ENCODE measurements at regions not wholly inside any gene's neighbourhood (a gene's known extent, or its start where the extent isn't known, plus 50 kb on each side); places are given as distances from the start of the nearest gene placed in this dataset.

- Histone ChIP-seq H3K9me3 (ENCODE audit: control insufficient read depth, insufficient read depth, low read depth, low read length) (no peaks in the 10 kb centered on the region), H3K27me3 (ENCODE audit: control insufficient read depth, insufficient read depth, low read length) (no peaks in the 10 kb centered on the region), H3K79me2 (ENCODE audit: control insufficient read depth, insufficient read depth, low read length) (no peaks in the 10 kb centered on the region), H3K4me3 (replicated peaks in 1 of 4; ENCODE audit: control extremely low read depth in 1 of 4, insufficient read depth in 1 of 4, low read depth in 3 of 4, low read length in 4 of 4) (no peak overlapping the region), H2AFZ (ENCODE audit: low read length) (no peak overlapping the region), H3K36me3 (ENCODE audit: control insufficient read depth, insufficient read depth, low read length) (no peaks in the 10 kb centered on the region), H3K9ac (ENCODE audit: insufficient read depth, low read length) (no peak overlapping the region), H3K4me1 (ENCODE audit: control insufficient read depth, extremely low read depth, insufficient read depth, low read length) (no peaks in the 10 kb centered on the region), H4K20me1 (ENCODE audit: control insufficient read depth, extremely low read depth, insufficient read depth, low read length) (no peaks in the 10 kb centered on the region), H3K27ac (ENCODE audit: insufficient read depth, low read length) (no peak overlapping the region), H3K4me2 (ENCODE audit: extremely low read depth, insufficient read depth, low read length) (no peak overlapping the region)
- no peak for DNase-seq (ENCODE audit: low read depth in 2 of 2)
- no peak for TF ChIP-seq CTCF (conservative IDR thresholded peaks at IDR 0.05 in 1 of 2, IDR thresholded peaks at IDR 0.05 in 1 of 2; ENCODE audit: low read depth in 1 of 2, low read length in 2 of 2)
- TF ChIP-seq EZH2 (IDR thresholded peaks at IDR 0.05; ENCODE audit: low read length, missing control alignments) = no peak
These were observed 53.2 kb upstream of the MACC1 start for GRCh38 chr7:20270371-20270770.

GRCh38 chr7:20270867-20271266, 53.7 kb upstream of the MACC1 start:
- Histone ChIP-seq H3K9me3 (ENCODE audit: control insufficient read depth, insufficient read depth, low read depth, low read length) (no peaks in the 10 kb centered on the region), H3K36me3 (ENCODE audit: control insufficient read depth, insufficient read depth, low read length) (no peaks in the 10 kb centered on the region), H3K27ac (ENCODE audit: insufficient read depth, low read length) (no peak overlapping the region), H3K79me2 (ENCODE audit: control insufficient read depth, insufficient read depth, low read length) (no peaks in the 10 kb centered on the region), H3K27me3 (ENCODE audit: control insufficient read depth, insufficient read depth, low read length) (no peaks in the 10 kb centered on the region), H3K4me2 (ENCODE audit: extremely low read depth, insufficient read depth, low read length) (peak overlapping the region; percentile 18), H3K4me3 (replicated peaks in 1 of 4; ENCODE audit: control extremely low read depth in 1 of 4, insufficient read depth in 1 of 4, low read depth in 3 of 4, low read length in 4 of 4) (no peak overlapping the region), H3K4me1 (ENCODE audit: control insufficient read depth, extremely low read depth, insufficient read depth, low read length) (no peaks in the 10 kb centered on the region), H4K20me1 (ENCODE audit: control insufficient read depth, extremely low read depth, insufficient read depth, low read length) (no peaks in the 10 kb centered on the region), H2AFZ (ENCODE audit: low read length) (no peak overlapping the region), H3K9ac (ENCODE audit: insufficient read depth, low read length) (no peak overlapping the region)
- TF ChIP-seq EZH2 (IDR thresholded peaks at IDR 0.05; ENCODE audit: low read length, missing control alignments) (no peak), CTCF (conservative IDR thresholded peaks at IDR 0.05 in 1 of 2, IDR thresholded peaks at IDR 0.05 in 1 of 2; ENCODE audit: low read depth in 1 of 2, low read length in 2 of 2) (no peak)
- no peak for DNase-seq (ENCODE audit: low read depth in 2 of 2)

GRCh38 chr7:20275637-20276036, 55.1 kb upstream of the ITGB8 start:
- no peak for DNase-seq (ENCODE audit: low read depth in 2 of 2)
- Histone ChIP-seq H3K4me1 (ENCODE audit: control insufficient read depth, extremely low read depth, insufficient read depth, low read length) (no peaks in the 10 kb centered on the region), H4K20me1 (ENCODE audit: control insufficient read depth, extremely low read depth, insufficient read depth, low read length) (no peaks in the 10 kb centered on the region), H3K27ac (ENCODE audit: insufficient read depth, low read length) (no peak overlapping the region), H3K27me3 (ENCODE audit: control insufficient read depth, insufficient read depth, low read length) (no peaks in the 10 kb centered on the region), H2AFZ (ENCODE audit: low read length) (no peak overlapping the region), H3K36me3 (ENCODE audit: control insufficient read depth, insufficient read depth, low read length) (no peaks in the 10 kb centered on the region), H3K9me3 (ENCODE audit: control insufficient read depth, insufficient read depth, low read depth, low read length) (no peaks in the 10 kb centered on the region), H3K79me2 (ENCODE audit: control insufficient read depth, insufficient read depth, low read length) (no peaks in the 10 kb centered on the region), H3K4me3 (replicated peaks in 1 of 4; ENCODE audit: control extremely low read depth in 1 of 4, insufficient read depth in 1 of 4, low read depth in 3 of 4, low read length in 4 of 4) (no peak overlapping the region), H3K9ac (ENCODE audit: insufficient read depth, low read length) (no peak overlapping the region), H3K4me2 (ENCODE audit: extremely low read depth, insufficient read depth, low read length) (no peak overlapping the region)
- TF ChIP-seq EZH2 (IDR thresholded peaks at IDR 0.05; ENCODE audit: low read length, missing control alignments) (no peak), CTCF (conservative IDR thresholded peaks at IDR 0.05 in 1 of 2, IDR thresholded peaks at IDR 0.05 in 1 of 2; ENCODE audit: low read depth in 1 of 2, low read length in 2 of 2) (no peak)
